ENCODE measurements at regions not wholly inside any gene's neighbourhood (a gene's known extent, or its start where the extent isn't known, plus 50 kb on each side); places are given as distances from the start of the nearest gene placed in this dataset.

- Histone ChIP-seq H3K4me3 (ENCODE audit: low read length) (no peak overlapping the region), H3K79me2 (ENCODE audit: low read length) (no peaks in the 10 kb centered on the region), H3K9ac (ENCODE audit: low read length) (no peak overlapping the region), H3K36me3 (replicated peaks; ENCODE audit: insufficient read depth, low read length) (no peaks in the 10 kb centered on the region), H4K20me1 (ENCODE audit: insufficient read depth, low read length) (no peaks in the 10 kb centered on the region), H3F3A (ENCODE audit: insufficient read depth, low read length) (no peaks in the 10 kb centered on the region), H3K27ac (ENCODE audit: low read length) (no peak overlapping the region), H3K4me1 (ENCODE audit: low read length) (no peaks in the 10 kb centered on the region), H3K9me2 (replicated peaks; ENCODE audit: insufficient read depth, low read length) (no peaks in the 10 kb centered on the region), H3K27me3 (replicated peaks; ENCODE audit: insufficient read depth, low read length) (no peaks in the 10 kb centered on the region), H2AFZ (ENCODE audit: low read length) (no peak overlapping the region), H3K9me3 (replicated peaks; ENCODE audit: insufficient read depth, low read length) (no peaks in the 10 kb centered on the region), H3K4me2 (ENCODE audit: low read depth, low read length) (no peak overlapping the region)
- no peak for TF ChIP-seq EZH2 (optimal IDR thresholded peaks at IDR 0.05; ENCODE audit: low read depth, low read length)
- TF ChIP-seq EZH2phosphoT487 (IDR thresholded peaks at IDR 0.05; ENCODE audit: low read length), result no peak
- no peak for TF ChIP-seq CTCF (IDR thresholded peaks at IDR 0.05; ENCODE audit: low read length)
- DNase-seq, result no peak
Observed at GRCh38 chr4:11821772-11822430, 393.2 kb upstream of the HS3ST1 start.

DNA sequence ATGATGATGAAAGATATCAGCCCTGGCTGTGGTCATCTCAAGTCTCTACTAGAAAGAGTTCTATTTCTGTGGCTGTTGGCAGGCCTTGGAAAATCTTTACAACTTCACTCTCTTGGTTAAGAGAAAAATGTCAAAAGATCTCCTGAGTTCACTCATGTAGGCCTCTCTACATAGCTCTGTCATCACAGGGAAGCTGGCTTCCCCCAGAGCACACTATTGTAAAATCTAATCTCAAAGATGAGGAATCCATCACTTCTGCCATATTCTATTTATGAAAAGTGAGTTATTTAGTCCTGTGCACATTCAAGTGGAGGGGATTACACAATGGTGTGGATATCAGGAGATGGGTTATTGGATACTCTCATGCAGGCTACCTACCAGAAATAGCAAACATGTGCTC, 388.4 kb upstream of the HS3ST1 start:
- Histone ChIP-seq H2AFZ (ENCODE audit: low read length) (no peak overlapping the region), H3K4me1 (ENCODE audit: low read length) (no peaks in the 10 kb centered on the region), H3K9me3 (replicated peaks; ENCODE audit: insufficient read depth, low read length) (no peaks in the 10 kb centered on the region), H4K20me1 (ENCODE audit: insufficient read depth, low read length) (no peaks in the 10 kb centered on the region), H3K36me3 (replicated peaks; ENCODE audit: insufficient read depth, low read length) (no peaks in the 10 kb centered on the region), H3K4me2 (ENCODE audit: low read depth, low read length) (no peak overlapping the region), H3K79me2 (ENCODE audit: low read length) (no peaks in the 10 kb centered on the region), H3K27ac (ENCODE audit: low read length) (no peak overlapping the region), H3K9me2 (replicated peaks; ENCODE audit: insufficient read depth, low read length) (no peaks in the 10 kb centered on the region), H3K4me3 (ENCODE audit: low read length) (no peak overlapping the region), H3F3A (ENCODE audit: insufficient read depth, low read length) (no peaks in the 10 kb centered on the region), H3K9ac (ENCODE audit: low read length) (no peak overlapping the region), H3K27me3 (replicated peaks; ENCODE audit: insufficient read depth, low read length) (no peaks in the 10 kb centered on the region)
- TF ChIP-seq EZH2 (optimal IDR thresholded peaks at IDR 0.05; ENCODE audit: low read depth, low read length) (no peak), EZH2phosphoT487 (IDR thresholded peaks at IDR 0.05; ENCODE audit: low read length) (no peak), CTCF (IDR thresholded peaks at IDR 0.05; ENCODE audit: low read length) (no peak)
- DNase-seq, result no peak

GRCh38 chr4:11814758-11815157, 386.1 kb upstream of the HS3ST1 start:
- H3K27ac ChIP-seq (ENCODE audit: low read length), result no peak overlapping the region
- DNase-seq, result no peak
- H3K9ac ChIP-seq (ENCODE audit: low read length), result no peak overlapping the region
- H2AFZ ChIP-seq (ENCODE audit: low read length), result no peak overlapping the region
- no peaks in the 10 kb centered on the region for H3K36me3 ChIP-seq (replicated peaks; ENCODE audit: insufficient read depth, low read length)
- no peaks in the 10 kb centered on the region for H3K4me1 ChIP-seq (ENCODE audit: low read length)
- TF ChIP-seq EZH2 (optimal IDR thresholded peaks at IDR 0.05; ENCODE audit: low read depth, low read length), result no peak
- no peak for TF ChIP-seq EZH2phosphoT487 (IDR thresholded peaks at IDR 0.05; ENCODE audit: low read length)
- TF ChIP-seq CTCF (IDR thresholded peaks at IDR 0.05; ENCODE audit: low read length), result no peak
- H3K9me3 ChIP-seq (replicated peaks; ENCODE audit: insufficient read depth, low read length), result no peaks in the 10 kb centered on the region
- H3F3A ChIP-seq (ENCODE audit: insufficient read depth, low read length), result no peaks in the 10 kb centered on the region
- no peaks in the 10 kb centered on the region for H4K20me1 ChIP-seq (ENCODE audit: insufficient read depth, low read length)
- no peaks in the 10 kb centered on the region for H3K27me3 ChIP-seq (replicated peaks; ENCODE audit: insufficient read depth, low read length)
- H3K9me2 ChIP-seq (replicated peaks; ENCODE audit: insufficient read depth, low read length), result no peaks in the 10 kb centered on the region
- no peaks in the 10 kb centered on the region for H3K79me2 ChIP-seq (ENCODE audit: low read length)
- H3K4me3 ChIP-seq (ENCODE audit: low read length), result no peak overlapping the region
- no peak overlapping the region for H3K4me2 ChIP-seq (ENCODE audit: low read depth, low read length)
